HL-60 (cell line): ENCODE measurements at regions not wholly inside any gene's neighbourhood (a gene's known extent, or its start where the extent isn't known, plus 50 kb on each side); places are given as distances from the start of the nearest gene placed in this dataset.

Experiments used
- CTCF ChIP-seq: IDR thresholded peaks from one replicate; pipeline ENCODE4 v1.5.1; 2011; ENCODE audit warnings: low read length, control low read depth, inconsistent platforms; ENCODE audit not compliant: insufficient read depth
- GABPA ChIP-seq: IDR thresholded peaks from 2 replicates; pipeline ENCODE4 v1.6.1; 2012; ENCODE audit warnings: low read depth
- POLR2AphosphoS5 ChIP-seq: IDR thresholded peaks from 2 replicates; pipeline ENCODE4 v1.6.1; 2012; ENCODE audit warnings: low read depth
- REST ChIP-seq: IDR thresholded peaks from 2 replicates; pipeline ENCODE4 v1.6.1; 2012; ENCODE audit warnings: low read depth; ENCODE audit not compliant: insufficient replicate concordance

GRCh38 chrX:39766855-39767254 is 330.9 kb downstream of the BCOR start:
- TF ChIP-seq CTCF, result no peak
- TF ChIP-seq GABPA, result no peak
- no peak for TF ChIP-seq POLR2AphosphoS5
- no peak for TF ChIP-seq REST
